ENCODE measurements at regions not wholly inside any gene's neighbourhood (a gene's known extent, or its start where the extent isn't known, plus 50 kb on each side); places are given as distances from the start of the nearest gene placed in this dataset.

- H3K27ac ChIP-seq (ENCODE audit: low read length), result no peak overlapping the region
- TF ChIP-seq EZH2 (optimal IDR thresholded peaks at IDR 0.05; ENCODE audit: low read depth, low read length) (no peak), EZH2phosphoT487 (IDR thresholded peaks at IDR 0.05; ENCODE audit: low read length) (no peak)
- TF ChIP-seq, protein P1, sequence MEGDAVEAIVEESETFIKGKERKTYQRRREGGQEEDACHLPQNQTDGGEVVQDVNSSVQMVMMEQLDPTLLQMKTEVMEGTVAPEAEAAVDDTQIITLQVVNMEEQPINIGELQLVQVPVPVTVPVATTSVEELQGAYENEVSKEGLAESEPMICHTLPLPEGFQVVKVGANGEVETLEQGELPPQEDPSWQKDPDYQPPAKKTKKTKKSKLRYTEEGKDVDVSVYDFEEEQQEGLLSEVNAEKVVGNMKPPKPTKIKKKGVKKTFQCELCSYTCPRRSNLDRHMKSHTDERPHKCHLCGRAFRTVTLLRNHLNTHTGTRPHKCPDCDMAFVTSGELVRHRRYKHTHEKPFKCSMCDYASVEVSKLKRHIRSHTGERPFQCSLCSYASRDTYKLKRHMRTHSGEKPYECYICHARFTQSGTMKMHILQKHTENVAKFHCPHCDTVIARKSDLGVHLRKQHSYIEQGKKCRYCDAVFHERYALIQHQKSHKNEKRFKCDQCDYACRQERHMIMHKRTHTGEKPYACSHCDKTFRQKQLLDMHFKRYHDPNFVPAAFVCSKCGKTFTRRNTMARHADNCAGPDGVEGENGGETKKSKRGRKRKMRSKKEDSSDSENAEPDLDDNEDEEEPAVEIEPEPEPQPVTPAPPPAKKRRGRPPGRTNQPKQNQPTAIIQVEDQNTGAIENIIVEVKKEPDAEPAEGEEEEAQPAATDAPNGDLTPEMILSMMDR (IDR thresholded peaks at IDR 0.05; ENCODE audit: low read length), result no peak
- H3K79me2 ChIP-seq (ENCODE audit: low read length), result no peaks in the 10 kb centered on the region
- no peak for DNase-seq
- H3K4me2 ChIP-seq (ENCODE audit: low read depth, low read length), result no peak overlapping the region
- H4K20me1 ChIP-seq (ENCODE audit: insufficient read depth, low read length), result no peaks in the 10 kb centered on the region
- no peaks in the 10 kb centered on the region for H3K36me3 ChIP-seq (replicated peaks; ENCODE audit: insufficient read depth, low read length)
- no peaks in the 10 kb centered on the region for H3K4me1 ChIP-seq (ENCODE audit: low read length)
- no peak overlapping the region for H3K4me3 ChIP-seq (ENCODE audit: low read length)
- no peak overlapping the region for H2AFZ ChIP-seq (ENCODE audit: low read length)
- H3K9me2 ChIP-seq (replicated peaks; ENCODE audit: insufficient read depth, low read length), result no peaks in the 10 kb centered on the region
- no peaks in the 10 kb centered on the region for H3F3A ChIP-seq (ENCODE audit: insufficient read depth, low read length)
- H3K9me3 ChIP-seq (replicated peaks; ENCODE audit: insufficient read depth, low read length), result no peaks in the 10 kb centered on the region
- no peaks in the 10 kb centered on the region for H3K27me3 ChIP-seq (replicated peaks; ENCODE audit: insufficient read depth, low read length)
- H3K9ac ChIP-seq (ENCODE audit: low read length), result no peak overlapping the region
Measured at GRCh38 chr4:138428611-138429010, 186.5 kb upstream of the SLC7A11 start.

GRCh38 chr4:138426786-138427185, 184.6 kb upstream of the SLC7A11 start:
- Histone ChIP-seq H3K27me3 (replicated peaks; ENCODE audit: insufficient read depth, low read length) (no peaks in the 10 kb centered on the region), H3K4me3 (ENCODE audit: low read length) (no peak overlapping the region), H4K20me1 (ENCODE audit: insufficient read depth, low read length) (no peaks in the 10 kb centered on the region), H3K36me3 (replicated peaks; ENCODE audit: insufficient read depth, low read length) (no peaks in the 10 kb centered on the region), H3K27ac (ENCODE audit: low read length) (no peak overlapping the region), H3K9me2 (replicated peaks; ENCODE audit: insufficient read depth, low read length) (no peaks in the 10 kb centered on the region), H3F3A (ENCODE audit: insufficient read depth, low read length) (no peaks in the 10 kb centered on the region), H3K9ac (ENCODE audit: low read length) (no peak overlapping the region), H3K9me3 (replicated peaks; ENCODE audit: insufficient read depth, low read length) (no peaks in the 10 kb centered on the region), H3K4me1 (ENCODE audit: low read length) (no peaks in the 10 kb centered on the region), H3K79me2 (ENCODE audit: low read length) (no peaks in the 10 kb centered on the region), H2AFZ (ENCODE audit: low read length) (no peak overlapping the region), H3K4me2 (ENCODE audit: low read depth, low read length) (no peak overlapping the region)
- DNase-seq, result no peak
- no peak for TF ChIP-seq EZH2phosphoT487 (IDR thresholded peaks at IDR 0.05; ENCODE audit: low read length)
- TF ChIP-seq, protein P1 (IDR thresholded peaks at IDR 0.05; ENCODE audit: low read length), result no peak
- no peak for TF ChIP-seq EZH2 (optimal IDR thresholded peaks at IDR 0.05; ENCODE audit: low read depth, low read length)

DNA sequence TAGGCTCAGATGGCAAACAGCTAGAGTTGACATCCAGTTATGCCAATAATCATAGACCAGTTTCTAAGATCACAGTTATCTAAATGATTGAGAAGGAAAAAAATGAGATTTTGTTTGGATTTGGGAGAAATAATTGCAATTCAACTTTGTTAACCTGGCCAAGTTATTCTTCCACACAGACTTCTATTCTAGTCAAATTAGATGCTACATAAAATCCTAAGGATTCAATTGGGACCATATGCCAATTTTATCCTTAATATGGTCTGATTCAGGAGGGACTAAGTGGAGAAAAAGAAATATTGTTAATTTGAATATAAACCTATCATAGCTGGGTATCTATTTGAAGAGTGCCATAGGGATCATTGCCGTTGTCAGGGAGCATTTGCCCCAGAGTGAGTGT, 178.3 kb upstream of the SLC7A11 start:
- H3K27me3 ChIP-seq (replicated peaks; ENCODE audit: insufficient read depth, low read length), result no peaks in the 10 kb centered on the region
- no peak overlapping the region for H3K27ac ChIP-seq (ENCODE audit: low read length)
- no peak overlapping the region for H3K4me2 ChIP-seq (ENCODE audit: low read depth, low read length)
- no peak overlapping the region for H2AFZ ChIP-seq (ENCODE audit: low read length)
- no peak overlapping the region for H3K9ac ChIP-seq (ENCODE audit: low read length)
- no peaks in the 10 kb centered on the region for H4K20me1 ChIP-seq (ENCODE audit: insufficient read depth, low read length)
- TF ChIP-seq EZH2phosphoT487 (IDR thresholded peaks at IDR 0.05; ENCODE audit: low read length) (no peak), EZH2 (optimal IDR thresholded peaks at IDR 0.05; ENCODE audit: low read depth, low read length) (no peak)
- TF ChIP-seq, protein P1 (IDR thresholded peaks at IDR 0.05; ENCODE audit: low read length), result no peak
- H3K36me3 ChIP-seq (replicated peaks; ENCODE audit: insufficient read depth, low read length), result no peaks in the 10 kb centered on the region
- H3K79me2 ChIP-seq (ENCODE audit: low read length), result no peaks in the 10 kb centered on the region
- DNase-seq, result no peak
- H3K4me3 ChIP-seq (ENCODE audit: low read length), result no peak overlapping the region
- H3F3A ChIP-seq (ENCODE audit: insufficient read depth, low read length), result no peaks in the 10 kb centered on the region
- H3K4me1 ChIP-seq (ENCODE audit: low read length), result no peaks in the 10 kb centered on the region
- H3K9me2 ChIP-seq (replicated peaks; ENCODE audit: insufficient read depth, low read length), result no peaks in the 10 kb centered on the region
- H3K9me3 ChIP-seq (replicated peaks; ENCODE audit: insufficient read depth, low read length), result no peaks in the 10 kb centered on the region
